WERI-Rb-1 (cell line): ENCODE measurements at regions not wholly inside any gene's neighbourhood (a gene's known extent, or its start where the extent isn't known, plus 50 kb on each side); places are given as distances from the start of the nearest gene placed in this dataset.

Experiments
- DNase-seq: peaks from one replicate; pipeline ENCODE4 v3.0.0-alpha.2; 2020
- H3K27ac ChIP-seq: fragments of 250-450 bp; sonication (Bioruptor Pico); 2 replicates; pipeline ENCODE4 v1.5.1; 2020; ENCODE audit warnings: mild to moderate bottlenecking, moderate library complexity
- H3K27me3 ChIP-seq: fragments of 250-450 bp; sonication (Bioruptor Pico); 2 replicates; pipeline ENCODE4 v1.5.1; 2021; ENCODE audit warnings: mild to moderate bottlenecking, low read depth, moderate library complexity; ENCODE audit not compliant: insufficient read depth, severe bottlenecking
- H3K36me3 ChIP-seq: fragments of 250-450 bp; sonication (Bioruptor Pico); 2 replicates; pipeline ENCODE4 v1.5.1; 2020; ENCODE audit warnings: mild to moderate bottlenecking, moderate library complexity
- H3K4me3 ChIP-seq: 2 replicates; pipeline ENCODE4 v1.5.1; 2011; ENCODE audit warnings: low read depth, mild to moderate bottlenecking, control low read depth, low read length
- H3K9me3 ChIP-seq: fragments of 250-450 bp; sonication (Bioruptor Pico); 2 replicates; pipeline ENCODE4 v1.5.1; 2021; ENCODE audit warnings: mild to moderate bottlenecking, moderate library complexity; ENCODE audit not compliant: severe bottlenecking
- CTCF ChIP-seq: IDR thresholded peaks from 2 replicates; pipeline ENCODE4 v1.5.1; 2011; ENCODE audit warnings: low read depth, mild to moderate bottlenecking, control low read depth, inconsistent platforms, low read length

GRCh38 chr9:107982745-107983144, 493.2 kb upstream of the KLF4 start:
- no peaks in the 10 kb centered on the region for H3K9me3 ChIP-seq
- TF ChIP-seq CTCF, result no peak
- no peaks in the 10 kb centered on the region for H3K36me3 ChIP-seq
- no peak for DNase-seq
- no peak overlapping the region for H3K27ac ChIP-seq
- H3K4me3 ChIP-seq, result no peak overlapping the region
- H3K27me3 ChIP-seq, result peaks cover 16% of the 10 kb centered on the region

GRCh38 chr9:107982001-107982400, 492.4 kb upstream of the KLF4 start:
- DNase-seq, result no peak
- no peak overlapping the region for H3K4me3 ChIP-seq
- no peak for TF ChIP-seq CTCF
- H3K9me3 ChIP-seq, result no peaks in the 10 kb centered on the region
- no peaks in the 10 kb centered on the region for H3K36me3 ChIP-seq
- no peak overlapping the region for H3K27ac ChIP-seq
- peaks cover 16% of the 10 kb centered on the region for H3K27me3 ChIP-seq

GRCh38 chr9:107980984-107981383, 491.4 kb upstream of the KLF4 start:
- Histone ChIP-seq H3K36me3 (no peaks in the 10 kb centered on the region), H3K27ac (no peak overlapping the region), H3K27me3 (peaks cover 16% of the 10 kb centered on the region), H3K4me3 (no peak overlapping the region), H3K9me3 (no peaks in the 10 kb centered on the region)
- no peak for DNase-seq
- no peak for TF ChIP-seq CTCF

GRCh38 chr9:107976767-107977166, 487.2 kb upstream of the KLF4 start:
- Histone ChIP-seq H3K9me3 (no peaks in the 10 kb centered on the region), H3K4me3 (no peak overlapping the region), H3K27me3 (peaks cover 32% of the 10 kb centered on the region), H3K36me3 (no peaks in the 10 kb centered on the region), H3K27ac (no peak overlapping the region)
- no peak for DNase-seq
- TF ChIP-seq CTCF, result no peak

- H3K36me3 ChIP-seq, result no peaks in the 10 kb centered on the region
- no peak overlapping the region for H3K27ac ChIP-seq
- H3K9me3 ChIP-seq, result no peaks in the 10 kb centered on the region
- no peak overlapping the region for H3K4me3 ChIP-seq
- DNase-seq, result no peak
- H3K27me3 ChIP-seq, result peaks cover 32% of the 10 kb centered on the region
- no peak for TF ChIP-seq CTCF
Measured at GRCh38 chr9:107975426-107976010, 485.9 kb upstream of the KLF4 start.

GRCh38 chr9:107973451-107973850, 483.9 kb upstream of the KLF4 start:
- no peak for TF ChIP-seq CTCF
- Histone ChIP-seq H3K27ac (no peak overlapping the region), H3K4me3 (no peak overlapping the region), H3K9me3 (no peaks in the 10 kb centered on the region), H3K27me3 (peaks cover 33% of the 10 kb centered on the region), H3K36me3 (no peaks in the 10 kb centered on the region)
- no peak for DNase-seq
